OCI-LY3 (cell line): ENCODE measurements at regions not wholly inside any gene's neighbourhood (a gene's known extent, or its start where the extent isn't known, plus 50 kb on each side); places are given as distances from the start of the nearest gene placed in this dataset.

Source experiments
- H2AFZ ChIP-seq: fragments of 200-600, 300-600 bp; shearing (Covaris generic); 2 replicates; pipeline ENCODE4 v1.6.0; 2014; ENCODE audit warnings: antibody characterized with exemption, low read depth, low read length
- H3K27ac ChIP-seq: fragments of 200-600, 300-600 bp; sonication (generic); 2 replicates; pipeline ENCODE4 v1.5.1; 2014; ENCODE audit warnings: mild to moderate bottlenecking, low read length, moderate library complexity, mixed read lengths
- H3K27me3 ChIP-seq: fragments of 200-600, 300-600 bp; sonication (generic); 2 replicates; pipeline ENCODE4 v1.6.1; 2014; ENCODE audit warnings: low read depth, low read length, mixed read lengths
- H3K36me3 ChIP-seq: fragments of 200-600, 300-600 bp; sonication (generic); replicated peaks from 2 replicates; pipeline ENCODE3; 2014; ENCODE audit warnings: low read depth, low read length, mixed read lengths
- H3K4me1 ChIP-seq: fragments of 300-600, 200-600 bp; sonication (generic); 2 replicates; pipeline ENCODE4 v1.6.1; 2014; ENCODE audit warnings: low read length, mixed read lengths
- H3K4me2 ChIP-seq: fragments of 200-600, 300-600 bp; sonication (generic); 2 replicates; pipeline ENCODE4 v1.6.1; 2014; ENCODE audit warnings: low read length, mixed read lengths
- H3K4me3 ChIP-seq: fragments of 300-600, 200-600 bp; sonication (generic); 2 replicates; pipeline ENCODE4 v1.5.1; 2014; ENCODE audit warnings: antibody characterized with exemption, mild to moderate bottlenecking, low read length, moderate library complexity
- H3K79me2 ChIP-seq: fragments of 300-600, 200-600 bp; shearing (Covaris generic); 2 replicates; pipeline ENCODE4 v1.6.1; 2014; ENCODE audit warnings: mild to moderate bottlenecking, low read length, mixed read lengths
- H3K9ac ChIP-seq: fragments of 300-600, 200-600 bp; shearing (Covaris generic); 2 replicates; pipeline ENCODE4 v1.6.0; 2014; ENCODE audit warnings: mild to moderate bottlenecking, low read length, moderate library complexity
- H3K9me3 ChIP-seq: fragments of 200-600, 300-600 bp; shearing (Covaris generic); 2 replicates; pipeline ENCODE4 v1.6.1; 2014; ENCODE audit warnings: low read length, mixed read lengths; ENCODE audit not compliant: insufficient read depth
- H4K20me1 ChIP-seq: fragments of 200-600, 300-600 bp; sonication (generic); 2 replicates; pipeline ENCODE4 v1.6.1; 2016; ENCODE audit warnings: low read length, mixed read lengths; ENCODE audit not compliant: insufficient read depth
- EZH2phosphoT487 ChIP-seq: fragments of 200-600 bp; shearing (Covaris generic); IDR thresholded peaks from 2 replicates; pipeline ENCODE4 v1.6.1; 2018; ENCODE audit warnings: antibody characterized with exemption, mixed run types, low read depth
- TF ChIP-seq, protein P1 (sequence below): fragments of 200-600, 300-600 bp; sonication (generic); IDR thresholded peaks from 2 replicates; pipeline ENCODE4 v1.5.1; 2014; ENCODE audit warnings: antibody characterized with exemption, low read length, low read depth

DNA sequence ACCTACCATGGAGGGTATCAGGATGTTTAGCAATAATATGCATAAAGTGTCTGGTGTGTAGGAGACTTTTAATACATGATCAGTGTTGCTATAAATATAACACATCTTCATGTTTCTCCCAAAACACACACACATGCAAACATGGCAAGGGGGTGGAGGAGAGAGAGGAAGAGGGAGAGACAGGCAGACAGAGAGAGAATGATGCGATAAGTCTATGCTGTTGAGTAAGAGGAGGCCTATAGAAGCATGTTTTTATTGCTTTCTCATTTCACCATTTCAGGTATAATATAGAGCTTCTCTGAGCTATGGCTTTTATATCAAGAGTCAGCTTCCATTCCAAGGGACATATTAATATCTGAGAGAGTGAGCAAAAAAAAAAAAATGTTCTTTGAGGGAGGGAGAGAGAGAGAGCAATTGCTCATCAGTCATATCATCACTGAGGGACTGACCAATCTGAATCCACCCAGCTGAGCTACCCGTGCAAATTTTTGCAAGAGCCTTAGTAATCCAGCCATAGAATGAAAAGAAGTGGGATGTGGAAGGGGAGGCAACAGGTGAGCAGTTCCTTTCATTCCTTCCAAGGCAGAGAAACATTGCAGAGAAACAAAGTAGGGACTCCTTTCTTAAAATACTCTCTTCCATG, 54.8 kb upstream of the RASSF8 start:
- Histone ChIP-seq H2AFZ (no peak overlapping the region), H3K4me1 (0 out of 2 replicates have a peak, but pooled peaks cover 3% of the 10 kb centered on the region), H3K9me3 (no peaks in the 10 kb centered on the region), H3K4me3 (no peak overlapping the region), H3K9ac (no peak overlapping the region), H3K36me3 (no peaks in the 10 kb centered on the region), H4K20me1 (no peaks in the 10 kb centered on the region), H3K4me2 (no peak overlapping the region), H3K27me3 (no peaks in the 10 kb centered on the region), H3K27ac (no peak overlapping the region), H3K79me2 (no peaks in the 10 kb centered on the region)
- no peak for TF ChIP-seq EZH2phosphoT487
- TF ChIP-seq, protein P1, sequence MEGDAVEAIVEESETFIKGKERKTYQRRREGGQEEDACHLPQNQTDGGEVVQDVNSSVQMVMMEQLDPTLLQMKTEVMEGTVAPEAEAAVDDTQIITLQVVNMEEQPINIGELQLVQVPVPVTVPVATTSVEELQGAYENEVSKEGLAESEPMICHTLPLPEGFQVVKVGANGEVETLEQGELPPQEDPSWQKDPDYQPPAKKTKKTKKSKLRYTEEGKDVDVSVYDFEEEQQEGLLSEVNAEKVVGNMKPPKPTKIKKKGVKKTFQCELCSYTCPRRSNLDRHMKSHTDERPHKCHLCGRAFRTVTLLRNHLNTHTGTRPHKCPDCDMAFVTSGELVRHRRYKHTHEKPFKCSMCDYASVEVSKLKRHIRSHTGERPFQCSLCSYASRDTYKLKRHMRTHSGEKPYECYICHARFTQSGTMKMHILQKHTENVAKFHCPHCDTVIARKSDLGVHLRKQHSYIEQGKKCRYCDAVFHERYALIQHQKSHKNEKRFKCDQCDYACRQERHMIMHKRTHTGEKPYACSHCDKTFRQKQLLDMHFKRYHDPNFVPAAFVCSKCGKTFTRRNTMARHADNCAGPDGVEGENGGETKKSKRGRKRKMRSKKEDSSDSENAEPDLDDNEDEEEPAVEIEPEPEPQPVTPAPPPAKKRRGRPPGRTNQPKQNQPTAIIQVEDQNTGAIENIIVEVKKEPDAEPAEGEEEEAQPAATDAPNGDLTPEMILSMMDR = no peak

GRCh38 chr12:25904442-25904841, 54.0 kb upstream of the RASSF8 start:
- H3K9me3 ChIP-seq = no peaks in the 10 kb centered on the region
- H3K4me2 ChIP-seq = no peak overlapping the region
- H3K79me2 ChIP-seq = no peaks in the 10 kb centered on the region
- no peaks in the 10 kb centered on the region for H3K36me3 ChIP-seq
- H3K27me3 ChIP-seq = no peaks in the 10 kb centered on the region
- no peak overlapping the region for H3K27ac ChIP-seq
- TF ChIP-seq EZH2phosphoT487 = no peak
- TF ChIP-seq, protein P1 = no peak
- H3K4me1 ChIP-seq = 0 out of 2 replicates have a peak, but pooled peaks cover 3% of the 10 kb centered on the region
- H3K9ac ChIP-seq = no peak overlapping the region
- no peaks in the 10 kb centered on the region for H4K20me1 ChIP-seq
- no peak overlapping the region for H2AFZ ChIP-seq
- no peak overlapping the region for H3K4me3 ChIP-seq

- no peak overlapping the region for H3K27ac ChIP-seq
- no peak for TF ChIP-seq EZH2phosphoT487
- TF ChIP-seq, protein P1 = no peak
- no peak overlapping the region for H3K9ac ChIP-seq
- no peak overlapping the region for H3K4me3 ChIP-seq
- no peaks in the 10 kb centered on the region for H4K20me1 ChIP-seq
- H3K9me3 ChIP-seq = no peaks in the 10 kb centered on the region
- no peak overlapping the region for H3K4me2 ChIP-seq
- no peaks in the 10 kb centered on the region for H3K27me3 ChIP-seq
- H3K4me1 ChIP-seq = 0 out of 2 replicates have a peak, but pooled peaks cover 3% of the 10 kb centered on the region
- no peak overlapping the region for H2AFZ ChIP-seq
- H3K36me3 ChIP-seq = no peaks in the 10 kb centered on the region
- H3K79me2 ChIP-seq = no peaks in the 10 kb centered on the region
Measured at GRCh38 chr12:25906651-25907340, 51.7 kb upstream of the RASSF8 start.
